Upper lobe of left lung (tissue), 6 donors: ENCODE measurements at regions not wholly inside any gene's neighbourhood (a gene's known extent, or its start where the extent isn't known, plus 50 kb on each side); places are given as distances from the start of the nearest gene placed in this dataset.
"Not testable (repeated sequence)": the region's sequence is repeated elsewhere in the genome, so short reads cannot be mapped to it uniquely, and the experiment has no call there.

Experiments
- ATAC-seq, 2 donors: fragments of 200-7000 bp; cut with Tn5 transposase; one replicate each; pipeline ENCODE4 v1.9.1; 2022; ENCODE audit warnings: mild to moderate bottlenecking in 2 of 2, moderate library complexity in 2 of 2; ENCODE audit not compliant: low FRiP score in 2 of 2
- DNase-seq, 2 donors: peaks; one replicate each; pipeline ENCODE4 v3.0.0-alpha.2; 2019 to 2020
- H3K27ac ChIP-seq, 4 donors: fragments of 200-600 bp; sonication (generic); one replicate each; pipeline ENCODE4 v1.5.1; 2016 to 2019
- H3K27me3 ChIP-seq, 4 donors: fragments of 200-600 bp; sonication (generic); one replicate each; pipeline ENCODE4 v1.5.1; 2017 to 2019
- H3K36me3 ChIP-seq, 4 donors: fragments of 200-600 bp; sonication (generic); one replicate each; pipeline ENCODE4 v1.5.1; 2016 to 2019
- H3K4me1 ChIP-seq, 4 donors: fragments of 200-600 bp; sonication (generic); one replicate each; pipeline ENCODE4 v1.5.1; 2018 to 2019
- H3K4me3 ChIP-seq, 4 donors: fragments of 200-600 bp; sonication (generic); one replicate each; pipeline ENCODE4 v1.5.1; 2017 to 2019; ENCODE audit warnings: mild to moderate bottlenecking in 2 of 4, moderate library complexity in 1 of 4
- H3K9me3 ChIP-seq, 4 donors: fragments of 200-600 bp; sonication (generic); one replicate each; pipeline ENCODE4 v1.5.1; 2018 to 2019
- EP300 ChIP-seq, 4 donors: sonication (generic); formaldehyde crosslinking; IDR thresholded peaks; one replicate each; pipeline ENCODE4 v1.5.1; 2017; ENCODE audit warnings: antibody characterized with exemption in 4 of 4, control low read depth in 2 of 4
- POLR2A ChIP-seq, 4 donors: fragments of 450-650 bp; IDR thresholded peaks; one replicate each; pipeline ENCODE4 v1.5.1; 2016 to 2017; ENCODE audit warnings: antibody characterized with exemption in 4 of 4, mild to moderate bottlenecking in 2 of 4
- POLR2AphosphoS5 ChIP-seq, 2 donors: sonication (generic); formaldehyde crosslinking; IDR thresholded peaks; one replicate each; pipeline ENCODE4 v1.5.1; 2017; ENCODE audit warnings: antibody characterized with exemption in 2 of 2
- WGBS, 2 donors: methylation state at CpG; one replicate each; pipeline ENCODE4 v1.1.5; 2017 to 2018; 5-methylcytosine and 5-hydroxymethylcytosine counted together
- TF ChIP-seq, protein P1 (sequence below), 6 experiments: fragments of 450-650 bp in 4 of 6; fragments of 200-600 bp in 2 of 6; sonication (generic) in 2 of 6; IDR thresholded peaks; one replicate each; pipeline ENCODE4 v1.5.1; 2016 to 2019; ENCODE audit warnings: antibody characterized with exemption in 6 of 6
- donor health status: DM: no; HTN: no; CAD: no; lungs with moderate emphysema.
- donor health status: DM: no; HTN: yes; CAD: no; lungs with severe emphysema.

DNA sequence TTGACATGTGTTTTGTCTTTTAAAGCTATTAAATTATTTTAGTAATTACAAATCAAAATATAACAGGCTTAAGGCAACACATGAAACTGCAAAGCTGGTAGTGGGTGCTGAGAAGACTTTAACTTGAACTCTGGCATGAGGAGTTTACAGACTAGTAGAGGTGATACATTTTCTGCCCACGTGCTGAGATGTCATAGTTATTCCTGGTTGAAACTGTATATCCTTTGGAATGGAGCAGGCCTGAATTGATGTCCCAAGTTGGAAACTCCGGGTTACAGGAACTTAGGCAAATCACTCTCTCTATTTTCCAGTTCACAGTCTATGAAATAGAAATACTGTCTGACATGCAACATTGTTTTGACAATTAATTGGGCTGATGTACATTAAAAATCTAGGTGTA lies 177.1 kb upstream of the NOL4 start:
- ATAC-seq (no peak), DNase-seq (no peak)
- Histone ChIP-seq H3K27me3 (no peaks in the 10 kb centered on the region), H3K36me3 (no peaks in the 10 kb centered on the region), H3K4me1 (no peaks in the 10 kb centered on the region), H3K27ac (no peak overlapping the region), H3K9me3 (no peaks in the 10 kb centered on the region), H3K4me3 (no peak overlapping the region)
- 55 to 70% methylated on average over 2 of the region's 2 CpGs for WGBS, 2 donors
- TF ChIP-seq EP300 (IDR thresholded peaks at IDR 0.05) (no peak), POLR2A (IDR thresholded peaks at IDR 0.05) (no peak), POLR2AphosphoS5 (IDR thresholded peaks at IDR 0.05) (no peak)
- TF ChIP-seq, protein P1, sequence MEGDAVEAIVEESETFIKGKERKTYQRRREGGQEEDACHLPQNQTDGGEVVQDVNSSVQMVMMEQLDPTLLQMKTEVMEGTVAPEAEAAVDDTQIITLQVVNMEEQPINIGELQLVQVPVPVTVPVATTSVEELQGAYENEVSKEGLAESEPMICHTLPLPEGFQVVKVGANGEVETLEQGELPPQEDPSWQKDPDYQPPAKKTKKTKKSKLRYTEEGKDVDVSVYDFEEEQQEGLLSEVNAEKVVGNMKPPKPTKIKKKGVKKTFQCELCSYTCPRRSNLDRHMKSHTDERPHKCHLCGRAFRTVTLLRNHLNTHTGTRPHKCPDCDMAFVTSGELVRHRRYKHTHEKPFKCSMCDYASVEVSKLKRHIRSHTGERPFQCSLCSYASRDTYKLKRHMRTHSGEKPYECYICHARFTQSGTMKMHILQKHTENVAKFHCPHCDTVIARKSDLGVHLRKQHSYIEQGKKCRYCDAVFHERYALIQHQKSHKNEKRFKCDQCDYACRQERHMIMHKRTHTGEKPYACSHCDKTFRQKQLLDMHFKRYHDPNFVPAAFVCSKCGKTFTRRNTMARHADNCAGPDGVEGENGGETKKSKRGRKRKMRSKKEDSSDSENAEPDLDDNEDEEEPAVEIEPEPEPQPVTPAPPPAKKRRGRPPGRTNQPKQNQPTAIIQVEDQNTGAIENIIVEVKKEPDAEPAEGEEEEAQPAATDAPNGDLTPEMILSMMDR (IDR thresholded peaks at IDR 0.05): no peak

- not testable (repeated sequence) for H3K9me3 ChIP-seq, H3K27ac ChIP-seq, H3K4me1 ChIP-seq, H3K27me3 ChIP-seq, H3K36me3 ChIP-seq, ATAC-seq, H3K4me3 ChIP-seq
- 88 to 97% methylated on average over 12 of the region's 12 CpGs for WGBS, 2 donors
- peak in 1 of 2 donors; percentile 58 for DNase-seq
These were observed 182.8 kb upstream of the NOL4 start for GRCh38 chr18:34407471-34407870.

GRCh38 chr18:34411952-34412351 lies 187.2 kb upstream of the NOL4 start:
- Histone ChIP-seq H3K4me1 (no peaks in the 10 kb centered on the region), H3K4me3 (no peak overlapping the region), H3K36me3 (no peaks in the 10 kb centered on the region), H3K27me3 (no peaks in the 10 kb centered on the region), H3K9me3 (no peaks in the 10 kb centered on the region), H3K27ac (no peak overlapping the region)
- WGBS, 2 donors: 23 to 25% methylated on average over 1 of the region's 1 CpG
- DNase-seq (no peak), ATAC-seq (no peak)
- no peak for TF ChIP-seq POLR2A (IDR thresholded peaks at IDR 0.05)
- TF ChIP-seq POLR2AphosphoS5 (IDR thresholded peaks at IDR 0.05): no peak
- TF ChIP-seq, protein P1 (IDR thresholded peaks at IDR 0.05): no peak
- TF ChIP-seq EP300 (IDR thresholded peaks at IDR 0.05): no peak

DNA sequence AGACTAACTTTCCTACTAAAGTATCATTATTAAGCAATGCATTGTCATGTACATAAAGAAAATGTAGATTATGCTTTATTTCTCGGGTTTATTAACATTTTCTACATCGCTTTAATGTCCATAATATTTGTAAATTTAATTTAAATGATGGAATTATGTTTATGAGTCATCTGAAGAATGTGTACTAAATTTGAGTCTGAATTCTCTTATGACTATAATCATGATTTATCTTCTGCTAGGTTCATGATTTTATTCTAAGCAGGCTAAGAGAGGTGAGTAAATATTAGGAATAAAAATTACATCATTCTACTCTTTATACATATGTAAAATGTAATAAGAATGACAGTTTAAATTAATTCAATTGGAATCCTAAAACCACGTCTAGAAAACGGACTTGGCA lies 206.3 kb upstream of the NOL4 start:
- 73 to 83% methylated on average over 4 of the region's 4 CpGs for WGBS, 2 donors
- Histone ChIP-seq H3K27ac (no peak overlapping the region), H3K27me3 (no peaks in the 10 kb centered on the region), H3K36me3 (no peaks in the 10 kb centered on the region), H3K4me3 (no peak overlapping the region), H3K4me1 (no peaks in the 10 kb centered on the region), H3K9me3 (peaks cover 0 to 1% (median under 1%) of the 10 kb centered on the region in 4 donors)
- ATAC-seq (no peak), DNase-seq (no peak)
- TF ChIP-seq EP300 (IDR thresholded peaks at IDR 0.05) (no peak), POLR2AphosphoS5 (IDR thresholded peaks at IDR 0.05) (no peak), POLR2A (IDR thresholded peaks at IDR 0.05) (no peak)
- TF ChIP-seq, protein P1 (IDR thresholded peaks at IDR 0.05): no peak

- H3K36me3 ChIP-seq: no peaks in the 10 kb centered on the region
- WGBS, 2 donors: 65 to 71% methylated on average over 2 of the region's 2 CpGs
- DNase-seq (no peak), ATAC-seq (no peak)
- no peak overlapping the region for H3K4me3 ChIP-seq
- H3K9me3 ChIP-seq: no peaks in the 10 kb centered on the region
- H3K4me1 ChIP-seq: no peaks in the 10 kb centered on the region
- H3K27me3 ChIP-seq: no peaks in the 10 kb centered on the region
- TF ChIP-seq, protein P1 (IDR thresholded peaks at IDR 0.05): no peak
- TF ChIP-seq POLR2A (IDR thresholded peaks at IDR 0.05) (no peak), POLR2AphosphoS5 (IDR thresholded peaks at IDR 0.05) (no peak)
- H3K27ac ChIP-seq: no peak overlapping the region
These were observed 219.9 kb upstream of the NOL4 start for GRCh38 chr18:34444622-34445021.
